ENCODE measurements at regions not wholly inside any gene's neighbourhood (a gene's known extent, or its start where the extent isn't known, plus 50 kb on each side); places are given as distances from the start of the nearest gene placed in this dataset.

DNA sequence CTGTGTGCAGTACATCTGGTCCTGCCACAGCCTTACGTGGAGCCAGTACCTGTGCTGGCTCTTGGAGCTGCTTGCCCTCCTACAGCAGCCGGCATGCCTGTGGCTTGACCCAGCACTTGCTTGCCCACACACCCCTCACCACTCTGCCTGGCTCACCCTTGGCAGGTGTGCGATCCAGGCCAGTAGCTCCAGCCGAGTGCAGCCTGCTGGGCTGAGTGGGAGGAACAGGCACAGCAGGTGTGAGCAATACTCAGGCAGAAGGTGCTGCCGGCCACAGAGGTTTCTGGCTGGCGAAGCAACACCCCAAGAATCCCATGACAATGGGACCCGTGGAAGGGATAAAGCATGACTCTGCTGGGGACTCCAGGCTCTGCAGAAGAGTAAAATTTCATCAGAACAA, 173.5 kb upstream of the ADCY1 start:
- Mint-ChIP-seq H3K4me3 (no peak overlapping the region), H3K9me3 (peaks cover 6% of the 10 kb centered on the region), H3K27me3 (peaks cover 8% of the 10 kb centered on the region), H3K4me1 (peaks cover 8% of the 10 kb centered on the region), H3K36me3 (no peaks in the 10 kb centered on the region), H3K27ac (no peak overlapping the region)
- no peak for DNase-seq

DNA sequence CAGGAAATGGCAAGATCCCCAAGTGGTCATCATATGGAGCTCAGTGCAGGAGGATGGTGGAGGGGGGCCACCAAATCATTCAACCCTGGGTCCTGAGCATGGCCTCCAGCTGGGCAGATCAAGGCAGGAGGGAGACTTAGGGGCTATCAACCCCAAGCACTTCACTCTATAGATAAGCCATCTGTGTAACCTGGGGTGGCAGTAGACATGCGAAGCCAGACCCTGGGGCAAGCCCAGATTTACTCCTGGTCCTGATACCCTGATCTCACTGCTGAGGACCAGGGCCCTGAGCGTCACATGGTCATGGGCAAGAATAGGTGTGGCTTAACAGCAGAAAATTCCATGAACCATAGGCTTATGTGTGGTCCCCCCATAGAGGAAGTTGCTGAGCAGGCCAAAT, 173.0 kb upstream of the ADCY1 start:
- peaks cover 8% of the 10 kb centered on the region for H3K27me3 Mint-ChIP-seq

DNA sequence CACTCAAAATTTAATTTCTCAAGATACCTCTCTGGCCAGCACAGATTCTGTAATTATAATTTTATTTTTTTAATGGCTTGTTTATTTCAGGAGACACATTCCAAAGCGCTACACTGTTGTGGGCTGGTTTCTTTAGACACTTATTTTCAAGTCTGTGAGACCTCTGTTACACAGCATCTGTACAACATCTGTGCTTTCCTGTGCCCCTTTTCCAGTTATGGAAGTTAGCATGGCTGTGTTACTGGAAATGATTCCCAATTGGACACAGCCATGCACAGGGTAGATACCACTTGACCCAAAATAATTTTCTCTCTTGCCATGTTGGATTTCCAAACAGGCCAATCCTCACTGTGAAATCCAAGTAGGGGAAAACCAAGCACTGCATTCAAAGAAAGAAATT, 172.3 kb upstream of the ADCY1 start:
- Mint-ChIP-seq H3K4me3 (no peak overlapping the region), H3K4me1 (peaks cover 8% of the 10 kb centered on the region), H3K9me3 (peaks cover 6% of the 10 kb centered on the region), H3K36me3 (no peaks in the 10 kb centered on the region), H3K27ac (no peak overlapping the region), H3K27me3 (peaks cover 8% of the 10 kb centered on the region)
- DNase-seq: no peak

More for the DNA sequence above, 173.0 kb upstream of the ADCY1 start:
- H3K36me3 Mint-ChIP-seq: no peaks in the 10 kb centered on the region
- peaks cover 6% of the 10 kb centered on the region for H3K9me3 Mint-ChIP-seq
- no peak for DNase-seq
- H3K4me3 Mint-ChIP-seq: no peak overlapping the region
- H3K4me1 Mint-ChIP-seq: peaks cover 8% of the 10 kb centered on the region
- H3K27ac Mint-ChIP-seq: no peak overlapping the region

DNA sequence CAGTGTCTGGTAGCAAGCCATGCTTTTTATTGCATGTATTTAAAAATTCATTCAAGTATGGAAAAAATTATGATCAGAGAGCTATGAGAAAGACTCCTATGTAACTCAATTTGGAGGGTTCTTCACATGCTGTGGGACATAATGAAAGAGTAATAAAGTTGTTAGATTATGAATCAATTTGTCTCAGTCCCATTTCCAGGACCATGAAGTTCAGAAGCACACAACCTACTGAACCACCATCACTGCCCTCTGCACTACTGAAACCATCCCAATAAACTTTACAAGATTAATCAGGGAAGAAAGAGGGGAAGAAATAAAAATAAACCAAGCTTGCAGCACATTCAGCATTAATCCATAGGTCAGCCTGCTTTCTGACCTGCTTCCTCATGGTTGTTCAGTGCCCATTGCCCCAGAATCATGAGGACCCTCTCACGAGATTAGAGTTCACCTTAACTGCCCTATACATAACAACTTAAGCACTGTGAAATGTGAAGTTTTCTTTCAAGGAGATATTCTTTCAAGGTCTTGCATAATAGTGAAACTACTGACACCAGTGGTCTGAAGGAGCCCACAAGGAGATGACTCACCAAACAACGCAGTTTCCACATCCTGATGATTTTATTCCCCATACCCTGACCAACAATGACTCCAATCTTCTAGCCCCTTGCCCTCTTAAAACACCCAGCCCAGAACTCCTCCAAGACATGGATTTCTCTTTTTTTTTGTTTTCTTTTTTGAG, 171.5 kb upstream of the ADCY1 start:
- peak; percentile 11 for DNase-seq
- Mint-ChIP-seq H3K27ac (peak overlapping the region; percentile 9), H3K4me1 (peaks cover 8% of the 10 kb centered on the region), H3K9me3 (peaks cover 6% of the 10 kb centered on the region), H3K27me3 (peaks cover 8% of the 10 kb centered on the region), H3K4me3 (no peak overlapping the region), H3K36me3 (no peaks in the 10 kb centered on the region)

GRCh38 chr7:45404622-45405021, 169.5 kb upstream of the ADCY1 start:
- no peak overlapping the region for H3K27ac Mint-ChIP-seq
- no peaks in the 10 kb centered on the region for H3K36me3 Mint-ChIP-seq
- DNase-seq: no peak
- peaks cover 6% of the 10 kb centered on the region for H3K9me3 Mint-ChIP-seq
- H3K4me1 Mint-ChIP-seq: peaks cover 8% of the 10 kb centered on the region
- peaks cover 14% of the 10 kb centered on the region for H3K27me3 Mint-ChIP-seq
- H3K4me3 Mint-ChIP-seq: no peak overlapping the region

- no peak for DNase-seq
- Mint-ChIP-seq H3K4me1 (peaks cover 2% of the 10 kb centered on the region), H3K9me3 (peaks cover 7% of the 10 kb centered on the region), H3K36me3 (no peaks in the 10 kb centered on the region), H3K4me3 (no peak overlapping the region), H3K27me3 (peaks cover 14% of the 10 kb centered on the region), H3K27ac (no peak overlapping the region)
Measured at GRCh38 chr7:45407730-45408408, 166.3 kb upstream of the ADCY1 start.

- Mint-ChIP-seq H3K9me3 (peaks cover 7% of the 10 kb centered on the region), H3K36me3 (no peaks in the 10 kb centered on the region), H3K27ac (no peak overlapping the region), H3K4me3 (no peak overlapping the region), H3K27me3 (peaks cover 14% of the 10 kb centered on the region), H3K4me1 (no peaks in the 10 kb centered on the region)
- DNase-seq: no peak
Measured at GRCh38 chr7:45408409-45408737, 165.8 kb upstream of the ADCY1 start.

- peaks cover 2% of the 10 kb centered on the region for H3K9me3 Mint-ChIP-seq
- no peak overlapping the region for H3K4me3 Mint-ChIP-seq
- H3K27me3 Mint-ChIP-seq: peaks cover 10% of the 10 kb centered on the region
- no peak overlapping the region for H3K27ac Mint-ChIP-seq
- no peak for DNase-seq
- no peaks in the 10 kb centered on the region for H3K4me1 Mint-ChIP-seq
- H3K36me3 Mint-ChIP-seq: no peaks in the 10 kb centered on the region
Measured at GRCh38 chr7:45410893-45411292, 163.3 kb upstream of the ADCY1 start.

GRCh38 chr7:45413419-45413818, 160.7 kb upstream of the ADCY1 start:
- H3K9me3 Mint-ChIP-seq: peaks cover 2% of the 10 kb centered on the region
- no peak overlapping the region for H3K27ac Mint-ChIP-seq
- DNase-seq: no peak
- H3K36me3 Mint-ChIP-seq: no peaks in the 10 kb centered on the region
- H3K27me3 Mint-ChIP-seq: peaks cover 8% of the 10 kb centered on the region
- H3K4me1 Mint-ChIP-seq: peaks cover 6% of the 10 kb centered on the region
- no peak overlapping the region for H3K4me3 Mint-ChIP-seq

GRCh38 chr7:45414226-45414625, 159.9 kb upstream of the ADCY1 start:
- peaks cover 2% of the 10 kb centered on the region for H3K9me3 Mint-ChIP-seq
- no peaks in the 10 kb centered on the region for H3K36me3 Mint-ChIP-seq
- H3K27ac Mint-ChIP-seq: no peak overlapping the region
- no peak overlapping the region for H3K4me3 Mint-ChIP-seq
- peaks cover 6% of the 10 kb centered on the region for H3K4me1 Mint-ChIP-seq
- H3K27me3 Mint-ChIP-seq: peaks cover 8% of the 10 kb centered on the region
- DNase-seq: no peak

DNA sequence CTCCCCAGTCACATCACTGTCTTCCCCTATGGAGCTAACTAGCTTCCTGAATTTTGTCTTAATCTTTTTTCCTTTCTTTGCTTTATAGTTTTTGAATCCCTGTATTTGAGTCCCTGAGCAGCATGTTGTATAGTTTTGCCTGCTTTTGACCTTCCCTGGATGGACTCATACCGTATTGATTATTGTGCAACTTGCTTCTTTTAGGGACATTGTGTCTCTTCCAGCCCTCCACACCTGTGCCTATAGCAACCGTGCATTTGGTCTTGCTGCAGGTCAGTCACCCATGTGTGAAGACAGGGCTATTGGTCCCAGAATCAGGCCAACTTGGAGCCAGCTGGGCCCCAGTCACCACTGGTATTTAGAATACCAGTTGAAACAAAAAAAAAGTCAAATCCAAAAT, 158.9 kb upstream of the ADCY1 start:
- Mint-ChIP-seq H3K4me1 (peaks cover 6% of the 10 kb centered on the region), H3K27ac (no peak overlapping the region), H3K36me3 (no peaks in the 10 kb centered on the region), H3K27me3 (peaks cover 11% of the 10 kb centered on the region), H3K9me3 (peaks cover 2% of the 10 kb centered on the region), H3K4me3 (no peak overlapping the region)
- DNase-seq: no peak

DNA sequence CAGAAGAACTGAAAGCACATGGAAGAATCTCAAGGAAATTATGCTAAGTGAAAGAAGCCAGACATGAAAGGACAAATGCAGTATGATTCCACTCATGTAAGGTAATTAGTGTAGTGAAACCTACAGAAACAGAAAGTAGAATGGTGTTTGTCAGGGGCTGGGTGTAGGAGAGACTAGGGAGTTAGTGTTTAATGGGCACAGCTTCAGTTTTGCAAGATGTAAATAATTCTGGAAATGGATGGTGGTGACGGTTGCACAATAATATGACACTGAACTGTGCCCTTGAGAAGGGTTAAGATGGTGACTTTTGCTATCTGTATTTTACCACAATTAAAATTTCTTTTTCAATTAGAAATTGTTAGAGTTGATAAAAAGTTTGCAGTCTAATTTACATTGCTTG, 157.3 kb upstream of the ADCY1 start:
- no peak overlapping the region for H3K4me3 Mint-ChIP-seq
- no peaks in the 10 kb centered on the region for H3K36me3 Mint-ChIP-seq
- peaks cover 16% of the 10 kb centered on the region for H3K27me3 Mint-ChIP-seq
- H3K4me1 Mint-ChIP-seq: peaks cover 6% of the 10 kb centered on the region
- no peak overlapping the region for H3K27ac Mint-ChIP-seq
- no peaks in the 10 kb centered on the region for H3K9me3 Mint-ChIP-seq
- no peak for DNase-seq

- H3K9me3 Mint-ChIP-seq: no peaks in the 10 kb centered on the region
- H3K27ac Mint-ChIP-seq: no peak overlapping the region
- H3K4me1 Mint-ChIP-seq: peaks cover 6% of the 10 kb centered on the region
- H3K4me3 Mint-ChIP-seq: no peak overlapping the region
- peaks cover 16% of the 10 kb centered on the region for H3K27me3 Mint-ChIP-seq
- H3K36me3 Mint-ChIP-seq: no peaks in the 10 kb centered on the region
- DNase-seq: no peak
Measured at GRCh38 chr7:45417268-45417667, 156.9 kb upstream of the ADCY1 start.

- Mint-ChIP-seq H3K9me3 (no peaks in the 10 kb centered on the region), H3K36me3 (no peaks in the 10 kb centered on the region), H3K4me3 (no peak overlapping the region), H3K4me1 (peaks cover 6% of the 10 kb centered on the region), H3K27me3 (peaks cover 20% of the 10 kb centered on the region), H3K27ac (no peak overlapping the region)
- DNase-seq: no peak
Measured at GRCh38 chr7:45417735-45418134, 156.4 kb upstream of the ADCY1 start.

- Mint-ChIP-seq H3K27ac (no peak overlapping the region), H3K9me3 (no peaks in the 10 kb centered on the region)
- DNase-seq: no peak
Measured at GRCh38 chr7:45420843-45421495, 153.2 kb upstream of the ADCY1 start.

DNA sequence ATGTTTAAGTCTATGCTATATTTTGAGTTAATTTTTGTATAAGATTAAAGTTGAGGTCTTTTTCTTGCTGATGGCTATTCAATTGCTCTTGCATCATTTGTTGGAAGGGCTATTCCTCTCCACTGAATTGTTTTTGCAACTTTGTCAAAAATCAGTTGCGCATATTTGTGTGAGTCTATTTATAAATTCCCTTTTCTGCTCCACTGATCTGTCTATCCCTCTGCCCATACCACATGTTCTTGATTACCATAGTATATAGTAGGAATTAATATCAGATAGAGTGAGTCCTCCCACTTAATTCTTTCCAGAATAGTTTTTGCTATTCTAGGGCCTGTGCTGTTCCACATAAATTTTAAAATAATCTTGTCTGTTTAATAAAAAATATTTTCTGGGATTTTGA, 152.4 kb upstream of the ADCY1 start:
- peaks cover 25% of the 10 kb centered on the region for H3K27me3 Mint-ChIP-seq
- H3K36me3 Mint-ChIP-seq: no peaks in the 10 kb centered on the region
- no peaks in the 10 kb centered on the region for H3K9me3 Mint-ChIP-seq
- no peak overlapping the region for H3K4me3 Mint-ChIP-seq
- DNase-seq: no peak
- peaks cover 3% of the 10 kb centered on the region for H3K4me1 Mint-ChIP-seq
- H3K27ac Mint-ChIP-seq: no peak overlapping the region

More at GRCh38 chr7:45420843-45421495, 153.2 kb upstream of the ADCY1 start:
- Mint-ChIP-seq H3K4me3 (no peak overlapping the region), H3K27me3 (peaks cover 22% of the 10 kb centered on the region), H3K36me3 (no peaks in the 10 kb centered on the region), H3K4me1 (peaks cover 6% of the 10 kb centered on the region)

All from activated naive CD8-positive, alpha-beta T cell treated with anti-CD3 and anti-CD28 coated beads for 36 hours (primary cell).